Embryonic facial prominence (tissue), 1 donor: ENCODE measurements at regions not wholly inside any gene's neighbourhood (a gene's known extent, or its start where the extent isn't known, plus 50 kb on each side); places are given as distances from the start of the nearest gene placed in this dataset.
A peak's percentile ranks its signal among the peaks of the same experiment; 100 is the strongest.

Experiments used
- DNase-seq: peaks from one replicate; pipeline ENCODE4 v3.0.0-alpha.2; 2016; ENCODE audit errors: extremely low spot score

GRCh38 chr20:39268491-39268951, 306.4 kb downstream of the DHX35 start:
- no peak for DNase-seq

GRCh38 chr20:39266989-39267388, 304.8 kb downstream of the DHX35 start:
- no peak for DNase-seq

- peak; percentile 16 for DNase-seq
These were observed 302.5 kb downstream of the DHX35 start for GRCh38 chr20:39264506-39265172.

- DNase-seq = no peak
These were observed 300.9 kb downstream of the DHX35 start for GRCh38 chr20:39263076-39263475.

- DNase-seq = no peak
These were observed 297.7 kb downstream of the DHX35 start for GRCh38 chr20:39259808-39260207.

GRCh38 chr20:39259010-39259803, 297.1 kb downstream of the DHX35 start:
- DNase-seq = no peak

- no peak for DNase-seq
These were observed 296.1 kb downstream of the DHX35 start for GRCh38 chr20:39258253-39258652.

GRCh38 chr20:39253051-39253755, 291.1 kb downstream of the DHX35 start:
- DNase-seq = no peak

GRCh38 chr20:39252035-39252434, 289.9 kb downstream of the DHX35 start:
- no peak for DNase-seq

- DNase-seq = no peak
These were observed 287.7 kb downstream of the DHX35 start for GRCh38 chr20:39249798-39250197.

GRCh38 chr20:39248862-39249485, 286.8 kb downstream of the DHX35 start:
- no peak for DNase-seq

- no peak for DNase-seq
These were observed 286.2 kb downstream of the DHX35 start for GRCh38 chr20:39248171-39248861.

GRCh38 chr20:39246436-39246835, 284.3 kb downstream of the DHX35 start:
- DNase-seq = no peak

- no peak for DNase-seq
These were observed 283.7 kb downstream of the DHX35 start for GRCh38 chr20:39245685-39246311.

- no peak for DNase-seq
These were observed 281.8 kb downstream of the DHX35 start for GRCh38 chr20:39243962-39244361.

GRCh38 chr20:39242614-39243013, 280.5 kb downstream of the DHX35 start:
- DNase-seq = no peak

- DNase-seq = no peak
These were observed 272.5 kb downstream of the DHX35 start for GRCh38 chr20:39234520-39235095.

GRCh38 chr20:39233755-39234154, 271.6 kb downstream of the DHX35 start:
- no peak for DNase-seq

GRCh38 chr20:39227416-39227815, 265.3 kb downstream of the DHX35 start:
- DNase-seq = no peak

- no peak for DNase-seq
These were observed 263.8 kb downstream of the DHX35 start for GRCh38 chr20:39225978-39226377.

- no peak for DNase-seq
These were observed 263.4 kb downstream of the DHX35 start for GRCh38 chr20:39225536-39225935.
